ENCODE measurements at regions not wholly inside any gene's neighbourhood (a gene's known extent, or its start where the extent isn't known, plus 50 kb on each side); places are given as distances from the start of the nearest gene placed in this dataset.

GRCh38 chrX:1802912-1803311, 188.1 kb downstream of the ASMT start:
- Mint-ChIP-seq H3K27me3 (ENCODE audit: low read depth in 3 of 3) (peaks cover 4 to 17% (median 11%) of the 10 kb centered on the region in 3 donors), H3K9me3 (peaks cover 0 to 9% (median 0%) of the 10 kb centered on the region in 7 donors), H3K36me3 (no peaks in the 10 kb centered on the region), H3K4me3 (no peak overlapping the region), H3K4me1 (no peaks in the 10 kb centered on the region), H3K27ac (no peak overlapping the region)
- no peaks in the 10 kb centered on the region for H3K36me3 ChIP-seq (replicated peaks in 1 of 2; ENCODE audit: control insufficient read depth in 1 of 2, insufficient read depth in 2 of 2, low read length in 2 of 2)
- no peak for DNase-seq
- no peak overlapping the region for H2AFZ ChIP-seq (ENCODE audit: insufficient read depth, low read depth, low read length, poor library complexity, severe bottlenecking)
- no peaks in the 10 kb centered on the region for H3K4me1 ChIP-seq (ENCODE audit: control insufficient read depth in 1 of 2, insufficient read depth in 2 of 2, low read length in 2 of 2)
- no peak overlapping the region for H3K4me3 ChIP-seq (replicated peaks in 1 of 3; ENCODE audit: low read depth in 2 of 3, low read length in 3 of 3)
- intact Hi-C loops (cut with micrococcal nuclease), result no loop called here
- H3K27ac ChIP-seq (ENCODE audit: low read depth in 1 of 2, low read length in 2 of 2), result no peak overlapping the region
- no peaks in the 10 kb centered on the region for H3K79me2 ChIP-seq (ENCODE audit: insufficient read depth, low read length)
- TF ChIP-seq CTCF (IDR thresholded peaks at IDR 0.05), result no peak
- peaks cover 0 to 7% of the 10 kb centered on the region in 2 donors for H3K27me3 ChIP-seq (ENCODE audit: control insufficient read depth in 2 of 2, insufficient read depth in 2 of 2, low read length in 2 of 2)
- H4K20me1 ChIP-seq (ENCODE audit: insufficient read depth, low read length), result no peaks in the 10 kb centered on the region
- 100% methylated on average over 1 of the region's 6 CpGs for WGBS (ENCODE audit: insufficient coverage)
- H3K9me3 ChIP-seq (replicated peaks in 1 of 2; ENCODE audit: control insufficient read depth in 1 of 2, insufficient read depth in 1 of 2, low read length in 2 of 2), result no peaks in the 10 kb centered on the region
- no peak overlapping the region for H3K4me2 ChIP-seq (replicated peaks; ENCODE audit: extremely low read depth, low read length, poor library complexity, severe bottlenecking)
- H3K9ac ChIP-seq (ENCODE audit: insufficient read depth, low read length, poor library complexity, severe bottlenecking), result no peak overlapping the region

- H3K27me3 Mint-ChIP-seq (ENCODE audit: low read depth in 3 of 3), result peaks cover 4 to 12% (median 9%) of the 10 kb centered on the region in 3 donors
- H3K27me3 ChIP-seq (ENCODE audit: control insufficient read depth in 2 of 2, insufficient read depth in 2 of 2, low read length in 2 of 2), result peaks cover 0 to 7% of the 10 kb centered on the region in 2 donors
- intact Hi-C loops (cut with micrococcal nuclease), result no loop called here
- no peak for TF ChIP-seq CTCF (IDR thresholded peaks at IDR 0.05)
- H3K27ac Mint-ChIP-seq, result no peak overlapping the region
- no peak overlapping the region for H3K27ac ChIP-seq (ENCODE audit: low read depth in 1 of 2, low read length in 2 of 2)
- H3K9me3 ChIP-seq (replicated peaks in 1 of 2; ENCODE audit: control insufficient read depth in 1 of 2, insufficient read depth in 1 of 2, low read length in 2 of 2), result no peaks in the 10 kb centered on the region
- WGBS (ENCODE audit: insufficient coverage), result 100% methylated on average over 1 of the region's 3 CpGs
- no peaks in the 10 kb centered on the region for H3K79me2 ChIP-seq (ENCODE audit: insufficient read depth, low read length)
- no peak overlapping the region for H3K4me3 Mint-ChIP-seq
- H3K9ac ChIP-seq (ENCODE audit: insufficient read depth, low read length, poor library complexity, severe bottlenecking), result no peak overlapping the region
- no peak overlapping the region for H2AFZ ChIP-seq (ENCODE audit: insufficient read depth, low read depth, low read length, poor library complexity, severe bottlenecking)
- H3K4me2 ChIP-seq (replicated peaks; ENCODE audit: extremely low read depth, low read length, poor library complexity, severe bottlenecking), result no peak overlapping the region
- H3K9me3 Mint-ChIP-seq, result peaks cover 0 to 9% (median 0%) of the 10 kb centered on the region in 7 donors
- no peaks in the 10 kb centered on the region for H4K20me1 ChIP-seq (ENCODE audit: insufficient read depth, low read length)
- no peaks in the 10 kb centered on the region for H3K4me1 ChIP-seq (ENCODE audit: control insufficient read depth in 1 of 2, insufficient read depth in 2 of 2, low read length in 2 of 2)
- no peaks in the 10 kb centered on the region for H3K4me1 Mint-ChIP-seq
- H3K36me3 Mint-ChIP-seq, result no peaks in the 10 kb centered on the region
- DNase-seq, result no peak
- H3K36me3 ChIP-seq (replicated peaks in 1 of 2; ENCODE audit: control insufficient read depth in 1 of 2, insufficient read depth in 2 of 2, low read length in 2 of 2), result no peaks in the 10 kb centered on the region
- no peak overlapping the region for H3K4me3 ChIP-seq (replicated peaks in 1 of 3; ENCODE audit: low read depth in 2 of 3, low read length in 3 of 3)
Measured at GRCh38 chrX:1803741-1804140, 188.9 kb downstream of the ASMT start.

Data from CD14-positive monocyte (primary cell).